GM19351 (cell line): ENCODE measurements at regions not wholly inside any gene's neighbourhood (a gene's known extent, or its start where the extent isn't known, plus 50 kb on each side); places are given as distances from the start of the nearest gene placed in this dataset.

Experiments
- ATAC-seq: cut with Tn5 transposase; IDR thresholded peaks from one replicate; pipeline ENCODE4 v1.9.1; 2021; ENCODE audit warnings: mild to moderate bottlenecking, moderate library complexity; ENCODE audit not compliant: unreplicated experiment

- ATAC-seq: no peak
These were observed 119.0 kb upstream of the SNTG2 start for GRCh38 chr2:831622-832021.

GRCh38 chr2:831225-831536 lies 119.5 kb upstream of the SNTG2 start:
- no peak for ATAC-seq

- ATAC-seq: no peak
These were observed 120.0 kb upstream of the SNTG2 start for GRCh38 chr2:830419-831224.

- no peak for ATAC-seq
These were observed 121.6 kb upstream of the SNTG2 start for GRCh38 chr2:829047-829446.

- ATAC-seq: no peak
These were observed 125.7 kb upstream of the SNTG2 start for GRCh38 chr2:824954-825353.

- ATAC-seq: no peak
These were observed 126.1 kb upstream of the SNTG2 start for GRCh38 chr2:824524-824923.

GRCh38 chr2:821546-821945 lies 129.1 kb upstream of the SNTG2 start:
- no peak for ATAC-seq

- ATAC-seq: no peak
These were observed 131.0 kb upstream of the SNTG2 start for GRCh38 chr2:819601-820000.

- ATAC-seq: no peak
These were observed 131.5 kb upstream of the SNTG2 start for GRCh38 chr2:819121-819520.

- no peak for ATAC-seq
These were observed 133.2 kb upstream of the SNTG2 start for GRCh38 chr2:817336-818015.

- no peak for ATAC-seq
These were observed 134.4 kb upstream of the SNTG2 start for GRCh38 chr2:816278-816677.

GRCh38 chr2:810397-810796 lies 133.2 kb upstream of the TMEM18 start:
- no peak for ATAC-seq

GRCh38 chr2:807300-807699 lies 130.1 kb upstream of the TMEM18 start:
- ATAC-seq: no peak

GRCh38 chr2:805664-806063 lies 128.5 kb upstream of the TMEM18 start:
- ATAC-seq: no peak

- no peak for ATAC-seq
These were observed 120.8 kb upstream of the TMEM18 start for GRCh38 chr2:797993-798392.

GRCh38 chr2:797556-797955 lies 120.3 kb upstream of the TMEM18 start:
- ATAC-seq: no peak

GRCh38 chr2:796141-796985 lies 119.2 kb upstream of the TMEM18 start:
- ATAC-seq: no peak

GRCh38 chr2:795531-796041 lies 118.4 kb upstream of the TMEM18 start:
- no peak for ATAC-seq

- ATAC-seq: no peak
These were observed 117.5 kb upstream of the TMEM18 start for GRCh38 chr2:794554-795241.

- ATAC-seq: no peak
These were observed 116.0 kb upstream of the TMEM18 start for GRCh38 chr2:793236-793635.

GRCh38 chr2:792687-793086 lies 115.5 kb upstream of the TMEM18 start:
- no peak for ATAC-seq
